ENCODE measurements at regions not wholly inside any gene's neighbourhood (a gene's known extent, or its start where the extent isn't known, plus 50 kb on each side); places are given as distances from the start of the nearest gene placed in this dataset.
A peak's percentile ranks its signal among the peaks of the same experiment; 100 is the strongest.

DNA sequence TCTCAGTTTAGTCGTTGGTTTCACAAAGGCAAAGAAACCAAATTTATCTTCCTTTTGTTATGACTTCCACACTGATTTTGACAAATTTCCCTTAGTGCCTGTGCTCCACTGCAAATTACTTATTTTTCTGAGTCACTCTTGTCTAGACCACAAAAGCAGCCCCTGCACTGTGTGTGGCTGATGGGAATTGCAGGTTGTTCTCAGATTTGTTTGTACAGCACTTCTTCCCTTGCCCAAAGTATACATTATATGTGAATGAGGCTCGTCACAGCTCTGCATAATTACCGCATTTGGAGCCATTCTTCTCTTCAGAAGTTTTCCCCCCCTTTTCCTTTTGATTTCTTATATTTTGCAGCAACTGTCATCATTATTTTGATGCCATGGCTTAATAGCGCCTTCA is 354.2 kb upstream of the IL12A start:
- Histone ChIP-seq H3K4me1 (ENCODE audit: insufficient read depth, low read length) (peaks cover 31% of the 10 kb centered on the region), H3K27ac (ENCODE audit: low read depth, low read length) (no peak overlapping the region), H2AFZ (ENCODE audit: low read length) (no peak overlapping the region), H3K79me2 (ENCODE audit: insufficient read depth, low read length) (no peaks in the 10 kb centered on the region), H3K4me3 (ENCODE audit: insufficient read depth, low read length) (no peak overlapping the region), H3K4me2 (ENCODE audit: insufficient read depth, low read length) (peak overlapping the region; percentile 18), H3K9me3 (ENCODE audit: low read depth, low read length) (no peaks in the 10 kb centered on the region), H3K27me3 (ENCODE audit: insufficient read depth, low read length) (no peaks in the 10 kb centered on the region), H4K20me1 (ENCODE audit: insufficient read depth, low read length) (no peaks in the 10 kb centered on the region), H3K36me3 (ENCODE audit: insufficient read depth, low read length) (no peaks in the 10 kb centered on the region)
- TF ChIP-seq, protein P1, sequence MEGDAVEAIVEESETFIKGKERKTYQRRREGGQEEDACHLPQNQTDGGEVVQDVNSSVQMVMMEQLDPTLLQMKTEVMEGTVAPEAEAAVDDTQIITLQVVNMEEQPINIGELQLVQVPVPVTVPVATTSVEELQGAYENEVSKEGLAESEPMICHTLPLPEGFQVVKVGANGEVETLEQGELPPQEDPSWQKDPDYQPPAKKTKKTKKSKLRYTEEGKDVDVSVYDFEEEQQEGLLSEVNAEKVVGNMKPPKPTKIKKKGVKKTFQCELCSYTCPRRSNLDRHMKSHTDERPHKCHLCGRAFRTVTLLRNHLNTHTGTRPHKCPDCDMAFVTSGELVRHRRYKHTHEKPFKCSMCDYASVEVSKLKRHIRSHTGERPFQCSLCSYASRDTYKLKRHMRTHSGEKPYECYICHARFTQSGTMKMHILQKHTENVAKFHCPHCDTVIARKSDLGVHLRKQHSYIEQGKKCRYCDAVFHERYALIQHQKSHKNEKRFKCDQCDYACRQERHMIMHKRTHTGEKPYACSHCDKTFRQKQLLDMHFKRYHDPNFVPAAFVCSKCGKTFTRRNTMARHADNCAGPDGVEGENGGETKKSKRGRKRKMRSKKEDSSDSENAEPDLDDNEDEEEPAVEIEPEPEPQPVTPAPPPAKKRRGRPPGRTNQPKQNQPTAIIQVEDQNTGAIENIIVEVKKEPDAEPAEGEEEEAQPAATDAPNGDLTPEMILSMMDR (IDR thresholded peaks at IDR 0.05; ENCODE audit: extremely low read depth, low read depth, low read length) = no peak
- peak; percentile 57 for DNase-seq (ENCODE audit: insufficient read length, low spot score, missing footprints)

DNA sequence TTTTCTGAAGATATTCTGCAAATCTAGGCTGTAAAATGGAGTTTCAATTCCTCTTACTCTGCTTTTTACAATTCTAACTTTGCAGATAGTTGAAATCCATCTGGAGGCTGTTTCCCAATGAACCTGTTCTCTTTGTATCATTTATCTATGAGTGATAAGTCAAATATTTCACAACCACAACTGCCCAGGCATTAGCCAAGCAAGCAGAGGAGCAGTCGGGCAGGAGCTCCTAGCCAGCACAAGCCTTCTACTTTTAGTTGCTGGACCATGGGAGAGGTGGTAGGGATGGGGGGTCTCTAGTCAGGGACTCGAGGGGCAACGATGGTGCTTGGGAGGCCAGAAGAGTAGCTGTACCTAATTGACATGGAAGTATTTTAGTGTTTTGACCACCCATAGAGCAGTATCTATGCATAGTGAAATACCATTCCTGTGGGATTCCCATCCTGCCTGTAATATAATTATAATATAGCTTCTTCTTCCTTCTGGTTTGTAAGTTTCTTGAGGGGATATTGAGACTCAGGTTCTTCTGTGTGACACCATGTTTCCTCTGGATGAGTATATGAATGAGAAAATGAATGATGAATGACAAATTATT is 353.5 kb upstream of the IL12A start:
- no peak overlapping the region for H3K4me3 ChIP-seq (ENCODE audit: insufficient read depth, low read length)
- H3K36me3 ChIP-seq (ENCODE audit: insufficient read depth, low read length) = no peaks in the 10 kb centered on the region
- no peaks in the 10 kb centered on the region for H3K79me2 ChIP-seq (ENCODE audit: insufficient read depth, low read length)
- no peaks in the 10 kb centered on the region for H3K27me3 ChIP-seq (ENCODE audit: insufficient read depth, low read length)
- peak; percentile 11 for DNase-seq (ENCODE audit: insufficient read length, low spot score, missing footprints)
- H3K9me3 ChIP-seq (ENCODE audit: low read depth, low read length) = no peaks in the 10 kb centered on the region
- TF ChIP-seq, protein P1 (IDR thresholded peaks at IDR 0.05; ENCODE audit: extremely low read depth, low read depth, low read length) = no peak
- peak overlapping the region; percentile 18 for H3K4me2 ChIP-seq (ENCODE audit: insufficient read depth, low read length)
- H2AFZ ChIP-seq (ENCODE audit: low read length) = no peak overlapping the region
- H3K27ac ChIP-seq (ENCODE audit: low read depth, low read length) = no peak overlapping the region
- peaks cover 26% of the 10 kb centered on the region for H3K4me1 ChIP-seq (ENCODE audit: insufficient read depth, low read length)
- H4K20me1 ChIP-seq (ENCODE audit: insufficient read depth, low read length) = no peaks in the 10 kb centered on the region

DNA sequence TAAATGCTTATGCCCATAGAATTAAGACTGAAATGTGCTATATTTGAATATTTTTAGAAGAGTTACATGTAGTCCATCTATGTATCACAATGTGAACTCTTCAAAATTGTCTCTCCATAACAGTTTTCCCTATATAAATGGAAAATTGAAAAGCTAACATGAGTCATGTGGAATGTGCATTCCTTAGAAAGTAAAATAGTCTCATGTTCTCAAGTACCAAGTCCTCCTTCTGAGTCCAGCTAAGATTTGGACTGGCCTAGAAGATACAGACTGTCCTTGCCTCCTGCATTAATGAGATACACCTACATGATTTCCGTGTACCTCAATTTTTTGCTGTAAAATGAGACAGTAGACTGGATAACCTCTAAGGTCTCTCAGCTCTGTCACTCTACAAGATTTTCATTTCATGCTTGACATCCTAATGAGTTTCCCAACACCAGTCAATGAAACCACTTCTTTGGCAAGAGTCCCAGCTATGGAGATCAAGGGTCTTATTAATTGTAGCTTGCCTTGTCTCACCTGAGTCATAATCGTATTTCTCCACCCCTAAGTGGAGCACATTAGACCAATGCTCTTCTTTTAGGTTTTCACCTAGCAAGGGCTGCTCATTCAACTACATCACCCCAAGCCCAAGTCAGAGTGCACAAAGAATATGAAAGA is 350.6 kb upstream of the IL12A start:
- H3K27me3 ChIP-seq (ENCODE audit: insufficient read depth, low read length) = no peaks in the 10 kb centered on the region
- TF ChIP-seq, protein P1 (IDR thresholded peaks at IDR 0.05; ENCODE audit: extremely low read depth, low read depth, low read length) = no peak
- no peak overlapping the region for H2AFZ ChIP-seq (ENCODE audit: low read length)
- no peak for DNase-seq (ENCODE audit: insufficient read length, low spot score, missing footprints)
- no peak overlapping the region for H3K4me3 ChIP-seq (ENCODE audit: insufficient read depth, low read length)
- H3K4me1 ChIP-seq (ENCODE audit: insufficient read depth, low read length) = peaks cover 26% of the 10 kb centered on the region
- no peaks in the 10 kb centered on the region for H4K20me1 ChIP-seq (ENCODE audit: insufficient read depth, low read length)
- no peaks in the 10 kb centered on the region for H3K79me2 ChIP-seq (ENCODE audit: insufficient read depth, low read length)
- H3K36me3 ChIP-seq (ENCODE audit: insufficient read depth, low read length) = no peaks in the 10 kb centered on the region
- H3K4me2 ChIP-seq (ENCODE audit: insufficient read depth, low read length) = peak overlapping the region; percentile 25
- no peaks in the 10 kb centered on the region for H3K9me3 ChIP-seq (ENCODE audit: low read depth, low read length)
- no peak overlapping the region for H3K27ac ChIP-seq (ENCODE audit: low read depth, low read length)

DNA sequence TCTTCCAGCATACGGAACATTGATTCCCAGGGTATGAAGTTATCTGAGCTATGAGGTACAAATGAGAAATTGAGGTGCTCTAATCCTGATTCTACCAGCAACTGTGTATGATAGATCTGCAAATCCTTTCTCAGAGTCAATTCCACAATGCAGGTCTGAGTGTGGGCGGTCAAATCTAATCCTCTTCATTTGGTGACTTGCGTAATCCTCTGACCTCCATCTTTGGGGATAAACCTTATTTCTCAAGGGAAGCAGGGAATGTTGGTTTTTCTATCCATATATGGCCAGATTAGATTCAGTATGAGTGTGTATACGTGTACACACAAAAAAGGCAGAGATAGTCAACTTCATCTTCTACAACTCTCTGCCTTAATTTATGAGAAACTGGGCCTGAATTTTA is 348.4 kb upstream of the IL12A start:
- H3K4me3 ChIP-seq (ENCODE audit: insufficient read depth, low read length) = no peak overlapping the region
- TF ChIP-seq, protein P1 (IDR thresholded peaks at IDR 0.05; ENCODE audit: extremely low read depth, low read depth, low read length) = no peak
- peaks cover 17% of the 10 kb centered on the region for H3K4me1 ChIP-seq (ENCODE audit: insufficient read depth, low read length)
- H3K27ac ChIP-seq (ENCODE audit: low read depth, low read length) = no peak overlapping the region
- no peaks in the 10 kb centered on the region for H4K20me1 ChIP-seq (ENCODE audit: insufficient read depth, low read length)
- H3K27me3 ChIP-seq (ENCODE audit: insufficient read depth, low read length) = no peaks in the 10 kb centered on the region
- no peaks in the 10 kb centered on the region for H3K36me3 ChIP-seq (ENCODE audit: insufficient read depth, low read length)
- H2AFZ ChIP-seq (ENCODE audit: low read length) = no peak overlapping the region
- no peak overlapping the region for H3K4me2 ChIP-seq (ENCODE audit: insufficient read depth, low read length)
- no peaks in the 10 kb centered on the region for H3K9me3 ChIP-seq (ENCODE audit: low read depth, low read length)
- no peaks in the 10 kb centered on the region for H3K79me2 ChIP-seq (ENCODE audit: insufficient read depth, low read length)
- no peak for DNase-seq (ENCODE audit: insufficient read length, low spot score, missing footprints)

Measured in osteoblast (primary cell).